GM12865 (cell line): ENCODE measurements at regions not wholly inside any gene's neighbourhood (a gene's known extent, or its start where the extent isn't known, plus 50 kb on each side); places are given as distances from the start of the nearest gene placed in this dataset.

Experiments used
- DNase-seq: peaks from one replicate; pipeline ENCODE4 v3.0.0; 2010; ENCODE audit warnings: low read depth
- H3K4me3 ChIP-seq: 2 replicates; pipeline ENCODE4 v1.5.1; 2011; ENCODE audit warnings: mild to moderate bottlenecking, low read depth, low read length, control low read depth
- CTCF ChIP-seq: IDR thresholded peaks from 2 replicates; pipeline ENCODE4 v1.5.1; 2011; ENCODE audit warnings: low read length, control low read depth, low read depth, inconsistent platforms; ENCODE audit not compliant: insufficient read depth; ENCODE audit errors: missing control alignments

GRCh38 chr15:27702581-27702980 lies 396.5 kb downstream of the OCA2 start:
- TF ChIP-seq CTCF: no peak
- no peak for DNase-seq
- no peak overlapping the region for H3K4me3 ChIP-seq

GRCh38 chr15:27701956-27702355 lies 397.2 kb downstream of the OCA2 start:
- TF ChIP-seq CTCF: no peak
- no peak overlapping the region for H3K4me3 ChIP-seq
- no peak for DNase-seq

- DNase-seq: no peak
- no peak overlapping the region for H3K4me3 ChIP-seq
- TF ChIP-seq CTCF: no peak
These were observed 398.1 kb downstream of the OCA2 start for GRCh38 chr15:27701014-27701413.

GRCh38 chr15:27699699-27700098 lies 399.4 kb downstream of the OCA2 start:
- H3K4me3 ChIP-seq: no peak overlapping the region
- no peak for TF ChIP-seq CTCF
- no peak for DNase-seq

- no peak overlapping the region for H3K4me3 ChIP-seq
These were observed 402.6 kb downstream of the OCA2 start for GRCh38 chr15:27696530-27696929.

GRCh38 chr15:27695726-27696125 lies 403.4 kb downstream of the OCA2 start:
- no peak for TF ChIP-seq CTCF

More at GRCh38 chr15:27696530-27696929, 402.6 kb downstream of the OCA2 start:
- DNase-seq: no peak
- no peak for TF ChIP-seq CTCF

GRCh38 chr15:27694506-27695087 lies 404.5 kb downstream of the OCA2 start:
- no peak overlapping the region for H3K4me3 ChIP-seq
- TF ChIP-seq CTCF: no peak
- DNase-seq: no peak

More at GRCh38 chr15:27695726-27696125, 403.4 kb downstream of the OCA2 start:
- no peak for DNase-seq
- H3K4me3 ChIP-seq: no peak overlapping the region
